ENCODE measurements at regions not wholly inside any gene's neighbourhood (a gene's known extent, or its start where the extent isn't known, plus 50 kb on each side); places are given as distances from the start of the nearest gene placed in this dataset.

DNA sequence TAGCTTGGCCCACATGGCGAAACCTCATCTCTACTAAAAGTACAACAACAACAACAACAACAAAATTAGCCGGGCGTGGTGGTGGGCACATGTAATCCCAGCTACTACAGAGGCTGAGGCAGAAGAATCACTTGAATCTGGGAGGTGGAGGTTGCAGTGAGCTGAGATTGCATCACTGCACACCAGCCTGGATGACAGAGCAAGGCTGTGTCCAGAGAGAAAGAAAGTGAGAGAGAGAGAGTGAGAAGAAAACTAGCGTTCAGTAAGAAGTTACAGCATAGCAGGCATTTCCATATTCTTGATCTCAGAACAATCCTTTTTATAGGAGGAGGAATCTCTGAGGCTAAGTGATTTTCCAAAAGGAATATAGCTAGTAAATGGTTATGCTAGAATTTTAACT lies 1076.1 kb downstream of the AGBL1 start:
- Mint-ChIP-seq H3K27ac (no peak overlapping the region), H3K36me3 (ENCODE audit: low read depth) (no peaks in the 10 kb centered on the region), H3K4me1 (ENCODE audit: low read depth) (no peaks in the 10 kb centered on the region), H3K27me3 (peaks cover 6% of the 10 kb centered on the region), H3K9me3 (peaks cover 3% of the 10 kb centered on the region), H3K4me3 (no peak overlapping the region)
- TF ChIP-seq, protein P1, sequence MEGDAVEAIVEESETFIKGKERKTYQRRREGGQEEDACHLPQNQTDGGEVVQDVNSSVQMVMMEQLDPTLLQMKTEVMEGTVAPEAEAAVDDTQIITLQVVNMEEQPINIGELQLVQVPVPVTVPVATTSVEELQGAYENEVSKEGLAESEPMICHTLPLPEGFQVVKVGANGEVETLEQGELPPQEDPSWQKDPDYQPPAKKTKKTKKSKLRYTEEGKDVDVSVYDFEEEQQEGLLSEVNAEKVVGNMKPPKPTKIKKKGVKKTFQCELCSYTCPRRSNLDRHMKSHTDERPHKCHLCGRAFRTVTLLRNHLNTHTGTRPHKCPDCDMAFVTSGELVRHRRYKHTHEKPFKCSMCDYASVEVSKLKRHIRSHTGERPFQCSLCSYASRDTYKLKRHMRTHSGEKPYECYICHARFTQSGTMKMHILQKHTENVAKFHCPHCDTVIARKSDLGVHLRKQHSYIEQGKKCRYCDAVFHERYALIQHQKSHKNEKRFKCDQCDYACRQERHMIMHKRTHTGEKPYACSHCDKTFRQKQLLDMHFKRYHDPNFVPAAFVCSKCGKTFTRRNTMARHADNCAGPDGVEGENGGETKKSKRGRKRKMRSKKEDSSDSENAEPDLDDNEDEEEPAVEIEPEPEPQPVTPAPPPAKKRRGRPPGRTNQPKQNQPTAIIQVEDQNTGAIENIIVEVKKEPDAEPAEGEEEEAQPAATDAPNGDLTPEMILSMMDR (IDR thresholded peaks at IDR 0.05): no peak
- ATAC-seq (no peak), DNase-seq (no peak)
- POLR2A ChIA-PET: no interaction called here
- intact Hi-C loops (cut with micrococcal nuclease): no loop called here
- CTCF ChIA-PET: no interaction called here

DNA sequence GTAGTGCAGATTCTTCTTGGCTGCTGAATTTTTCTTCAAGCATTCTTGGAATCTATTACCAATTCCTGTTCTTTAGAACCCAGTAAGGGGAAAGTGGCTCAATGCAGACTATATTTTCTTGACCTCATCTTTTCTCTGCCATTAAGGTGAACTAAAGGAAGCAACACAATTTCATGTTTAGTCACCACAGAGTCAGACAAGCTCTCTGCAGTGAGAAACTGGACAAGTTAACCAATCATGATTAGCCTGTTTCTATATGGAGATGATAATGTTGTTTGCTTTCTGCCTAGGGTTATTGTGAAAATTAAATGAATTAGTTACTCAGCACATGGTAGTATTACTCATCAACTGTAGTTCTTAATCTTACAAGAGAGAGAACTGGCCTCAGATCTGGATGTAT lies 1075.1 kb downstream of the AGBL1 start:
- H3K4me1 Mint-ChIP-seq (ENCODE audit: low read depth): no peaks in the 10 kb centered on the region
- intact Hi-C loops (cut with micrococcal nuclease): no loop called here
- H3K27me3 Mint-ChIP-seq: peaks cover 3% of the 10 kb centered on the region
- CTCF ChIA-PET: no interaction called here
- H3K27ac Mint-ChIP-seq: no peak overlapping the region
- POLR2A ChIA-PET: no interaction called here
- ATAC-seq: no peak
- TF ChIP-seq, protein P1 (IDR thresholded peaks at IDR 0.05): no peak
- no peak overlapping the region for H3K4me3 Mint-ChIP-seq
- no peak for DNase-seq
- no peaks in the 10 kb centered on the region for H3K36me3 Mint-ChIP-seq (ENCODE audit: low read depth)
- peaks cover 3% of the 10 kb centered on the region for H3K9me3 Mint-ChIP-seq

DNA sequence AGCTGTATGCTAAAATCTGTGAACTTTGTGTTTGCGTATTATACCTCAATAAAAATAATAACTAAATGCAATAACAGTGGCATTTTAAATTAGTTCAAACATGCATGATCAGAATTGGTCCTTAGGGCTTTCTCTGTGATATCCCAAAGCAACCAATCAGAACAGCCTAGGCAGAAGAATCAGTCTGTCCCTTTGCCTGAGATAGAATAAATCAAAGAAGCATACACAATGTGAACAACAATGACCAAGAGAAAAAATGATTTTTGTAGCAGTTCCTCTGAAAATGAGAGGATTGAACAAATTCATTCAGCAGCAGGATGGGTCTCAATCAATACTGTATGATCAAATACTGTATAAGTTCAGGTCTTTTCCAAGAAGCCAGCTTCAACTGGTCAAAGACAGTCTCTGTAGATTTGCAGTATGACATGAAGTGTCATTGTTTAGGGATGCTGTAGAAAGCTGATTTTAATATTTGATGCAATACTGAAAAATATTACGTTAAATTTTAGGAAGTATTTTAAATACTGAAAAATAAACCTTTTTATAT lies 1071.6 kb downstream of the AGBL1 start:
- no peaks in the 10 kb centered on the region for H3K4me1 Mint-ChIP-seq (ENCODE audit: low read depth)
- H3K27ac Mint-ChIP-seq: no peak overlapping the region
- no peak for ATAC-seq
- no peak overlapping the region for H3K4me3 Mint-ChIP-seq
- no peaks in the 10 kb centered on the region for H3K27me3 Mint-ChIP-seq
- intact Hi-C loops (cut with micrococcal nuclease): no loop called here
- H3K9me3 Mint-ChIP-seq: peaks cover under 1% of the 10 kb centered on the region
- CTCF ChIA-PET: no interaction called here
- POLR2A ChIA-PET: no interaction called here
- no peaks in the 10 kb centered on the region for H3K36me3 Mint-ChIP-seq (ENCODE audit: low read depth)
- TF ChIP-seq, protein P1 (IDR thresholded peaks at IDR 0.05): no peak
- DNase-seq: no peak

DNA sequence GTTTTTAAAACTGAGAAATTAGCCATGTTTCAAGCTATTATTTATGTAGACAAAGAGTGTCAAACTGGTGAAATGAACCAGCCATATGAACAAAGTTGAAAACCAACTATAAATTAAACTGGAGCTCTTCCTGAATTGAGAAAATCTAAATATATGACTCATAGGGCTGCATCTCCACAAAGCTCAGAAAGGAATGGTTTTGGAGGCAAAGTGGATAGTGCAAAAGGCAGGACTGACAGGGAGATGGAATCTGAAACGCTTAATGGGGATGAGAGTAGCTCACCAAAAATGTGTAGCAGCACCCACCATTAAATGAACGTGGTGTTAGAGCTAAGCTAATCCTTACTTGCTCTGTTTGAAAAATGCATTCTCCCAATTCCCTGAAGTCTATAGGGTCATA lies 1066.0 kb downstream of the AGBL1 start:
- ATAC-seq: no peak

DNA sequence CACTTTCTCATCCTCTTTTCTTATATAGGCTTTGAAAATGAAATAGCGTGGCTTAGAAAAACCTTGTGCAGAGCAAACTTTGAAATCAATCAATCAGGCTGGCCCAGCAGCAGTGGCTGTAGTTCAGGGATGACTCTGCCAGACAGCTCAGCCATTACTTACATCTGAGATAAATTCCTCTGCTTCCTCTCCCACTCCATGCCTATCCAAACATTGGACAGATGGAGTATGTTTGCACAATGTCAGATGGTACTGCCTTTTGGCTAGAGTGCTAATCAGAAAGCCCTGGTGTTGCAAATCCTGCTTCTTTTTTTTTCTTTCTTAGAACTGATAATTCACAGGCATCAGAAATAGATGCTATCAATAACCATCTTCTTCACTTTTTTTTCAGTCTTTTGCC lies 1065.1 kb downstream of the AGBL1 start:
- Mint-ChIP-seq H3K27ac (no peak overlapping the region), H3K4me3 (no peak overlapping the region), H3K36me3 (ENCODE audit: low read depth) (no peaks in the 10 kb centered on the region), H3K9me3 (peaks cover 9% of the 10 kb centered on the region), H3K27me3 (no peaks in the 10 kb centered on the region), H3K4me1 (ENCODE audit: low read depth) (no peaks in the 10 kb centered on the region)
- POLR2A ChIA-PET: no interaction called here
- no peak for ATAC-seq
- intact Hi-C loops (cut with micrococcal nuclease): no loop called here
- CTCF ChIA-PET: no interaction called here
- TF ChIP-seq, protein P1 (IDR thresholded peaks at IDR 0.05): no peak
- no peak for DNase-seq

More for the DNA sequence above, 1066.0 kb downstream of the AGBL1 start:
- Mint-ChIP-seq H3K9me3 (peaks cover 9% of the 10 kb centered on the region), H3K4me3 (no peak overlapping the region), H3K36me3 (ENCODE audit: low read depth) (no peaks in the 10 kb centered on the region), H3K27me3 (no peaks in the 10 kb centered on the region), H3K27ac (no peak overlapping the region), H3K4me1 (ENCODE audit: low read depth) (no peaks in the 10 kb centered on the region)
- DNase-seq: no peak
- CTCF ChIA-PET: no interaction called here
- intact Hi-C loops (cut with micrococcal nuclease): no loop called here
- TF ChIP-seq, protein P1 (IDR thresholded peaks at IDR 0.05): no peak
- POLR2A ChIA-PET: no interaction called here
